NCI-H2171 treated with DMSO at 0.1 percent for 48 hours (cell line): ENCODE measurements at regions not wholly inside any gene's neighbourhood (a gene's known extent, or its start where the extent isn't known, plus 50 kb on each side); places are given as distances from the start of the nearest gene placed in this dataset.

Source experiments
- DNase-seq: peaks from one replicate; lab custom pipeline; 2025; lab: John Stamatoyannopoulos, UW

DNA sequence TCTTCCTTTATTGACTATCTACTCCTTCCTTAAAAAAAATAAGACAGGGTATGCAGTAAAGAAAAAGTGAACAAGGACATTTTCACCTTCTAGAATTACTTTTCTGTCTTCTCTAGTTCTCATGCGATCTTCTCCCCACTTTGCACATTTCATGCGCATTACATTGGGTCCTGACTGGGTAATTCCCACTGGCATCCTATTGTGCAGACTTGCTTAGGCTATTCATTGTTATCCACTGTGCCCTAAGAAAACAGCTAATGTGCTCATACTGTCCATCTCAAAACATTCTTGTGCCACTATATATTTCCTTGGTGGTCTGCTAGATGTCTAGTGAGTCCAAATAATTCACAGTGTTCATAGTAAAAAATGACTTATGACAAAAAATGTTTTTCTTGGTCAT lies 447.4 kb upstream of the ROBO1 start:
- DNase-seq: no peak

DNA sequence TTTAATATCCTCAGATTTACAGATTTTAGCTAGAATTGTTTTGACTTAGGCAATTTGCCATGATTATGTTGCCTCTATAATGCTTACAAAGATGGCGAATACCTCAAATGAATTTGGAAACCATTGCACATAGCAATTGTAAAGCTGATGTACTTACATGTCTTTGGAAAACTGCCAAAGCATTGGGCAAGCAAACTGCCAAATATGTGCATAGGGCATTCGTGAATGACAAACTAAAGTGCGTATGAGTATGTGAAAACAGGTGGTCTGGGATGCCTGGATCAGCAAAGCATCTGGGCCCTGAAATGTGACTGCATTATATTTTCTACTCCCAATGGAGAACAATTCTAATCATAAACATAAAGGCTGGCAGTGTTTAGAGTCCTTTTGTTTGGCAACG lies 445.3 kb upstream of the ROBO1 start:
- peak; percentile 1 for DNase-seq

DNA sequence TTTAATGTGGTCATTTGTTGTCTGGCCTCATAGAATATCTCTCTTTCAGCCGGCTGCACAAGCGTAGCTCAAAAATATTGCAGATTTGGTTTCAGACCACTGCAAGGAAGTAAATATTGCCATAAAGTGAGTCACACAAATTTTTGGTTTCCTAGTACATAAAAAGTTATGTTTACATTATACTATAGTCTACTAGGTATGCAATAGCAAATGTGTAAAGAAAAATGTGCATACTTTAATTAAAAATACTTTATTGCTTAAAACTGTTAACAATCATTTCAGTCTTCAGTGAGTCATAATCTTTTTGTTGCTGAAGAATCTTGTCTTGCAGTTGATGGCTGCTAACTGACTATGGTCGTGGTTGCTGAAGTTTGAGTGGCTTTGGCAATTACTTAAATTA lies 425.1 kb upstream of the ROBO1 start:
- no peak for DNase-seq

DNA sequence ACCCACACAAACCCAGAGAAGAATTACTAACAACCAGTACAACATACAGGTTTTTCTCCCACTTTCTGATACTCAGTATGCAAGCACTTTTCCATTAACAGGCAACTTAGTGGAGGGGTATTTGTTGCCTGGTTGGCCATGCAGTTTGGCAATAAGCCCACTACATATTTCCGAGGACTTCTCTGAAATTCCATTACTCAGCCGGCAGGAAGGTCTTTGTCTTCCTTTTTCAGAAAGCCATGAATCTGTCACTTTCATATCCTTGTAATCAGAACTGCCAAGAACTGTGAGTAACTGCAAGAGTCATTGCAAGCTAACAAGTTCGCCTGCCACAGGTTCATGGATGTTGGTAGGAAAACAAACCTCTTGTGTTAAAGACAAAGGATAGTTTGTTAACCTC lies 422.3 kb upstream of the ROBO1 start:
- no peak for DNase-seq

DNA sequence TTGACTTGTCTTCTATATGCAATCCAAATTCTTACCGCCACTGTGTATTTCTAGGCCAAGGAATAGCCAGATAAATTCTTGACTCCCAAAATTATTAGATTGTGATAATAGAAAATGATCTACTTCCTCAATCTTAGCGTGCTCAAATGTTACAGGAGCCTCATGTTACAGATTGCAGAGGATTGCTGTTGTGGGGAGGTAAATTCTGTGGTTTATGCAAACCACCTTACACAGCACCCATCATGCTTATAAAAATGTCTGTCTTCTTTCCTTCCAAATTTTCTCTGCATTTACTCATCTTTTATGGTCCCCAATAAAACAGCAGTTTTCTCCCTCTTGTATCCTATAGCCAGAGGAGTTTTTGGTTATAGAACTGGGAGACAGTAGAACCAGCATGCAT lies 420.2 kb upstream of the ROBO1 start:
- DNase-seq: no peak

DNA sequence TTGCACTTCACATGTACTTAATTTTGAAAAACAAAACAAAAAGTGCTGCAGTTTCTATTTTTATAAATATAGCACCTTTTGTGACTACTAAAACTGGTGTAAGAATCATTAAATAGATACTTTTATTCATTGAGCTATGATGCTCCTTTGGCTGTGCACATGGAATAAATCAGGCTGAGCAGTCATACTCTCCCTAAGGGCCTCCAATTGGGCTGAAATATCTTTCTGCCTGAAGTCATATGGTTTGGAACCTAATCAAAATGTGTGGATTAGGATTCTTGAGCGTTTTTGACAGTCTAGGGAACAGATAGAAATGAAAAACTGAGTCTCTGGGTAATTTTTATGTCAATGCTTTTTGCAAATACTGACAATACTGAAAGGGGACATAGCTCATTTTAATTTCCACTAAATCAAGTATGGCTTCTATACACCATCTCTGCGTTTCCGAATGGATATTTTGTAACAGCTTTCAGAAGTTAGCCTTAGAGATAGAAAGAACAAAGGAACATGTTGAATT lies 392.2 kb upstream of the ROBO1 start:
- no peak for DNase-seq

DNA sequence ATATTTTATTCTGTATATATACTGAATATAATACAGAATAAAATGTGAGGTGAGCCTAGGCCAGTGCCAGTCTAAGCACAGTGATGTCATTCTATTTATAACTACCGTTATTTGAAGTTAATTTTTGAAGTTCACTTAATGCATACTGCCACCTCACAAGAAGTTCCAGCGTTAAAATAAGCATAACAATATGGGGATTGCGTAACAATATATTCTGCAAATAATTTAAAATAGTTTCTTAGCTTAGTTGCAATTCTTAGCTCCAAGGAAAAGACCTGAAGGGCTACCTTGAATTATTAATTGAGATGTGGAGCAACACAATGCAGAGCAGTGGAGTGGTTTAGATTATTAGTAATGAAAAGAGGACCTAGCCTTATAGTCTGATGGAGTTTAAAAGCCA lies 390.5 kb upstream of the ROBO1 start:
- no peak for DNase-seq

DNA sequence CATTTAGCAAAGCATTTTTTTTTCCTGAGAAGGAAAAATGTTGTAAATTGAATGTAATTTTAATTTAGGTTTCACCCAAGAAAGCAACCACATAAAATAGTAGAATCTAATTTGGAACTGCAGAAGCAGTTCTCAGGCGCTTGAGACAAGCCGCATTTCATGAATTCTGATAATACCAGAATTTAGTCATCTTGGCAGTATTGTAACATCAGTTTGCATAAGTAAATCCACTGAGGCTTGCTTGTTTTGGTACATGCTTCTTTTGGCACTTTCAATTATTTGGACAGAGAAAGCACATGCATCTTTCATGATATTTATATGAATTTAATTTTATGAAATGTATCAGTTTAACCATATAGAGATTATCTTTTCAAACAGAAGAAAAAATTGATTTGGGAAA lies 389.7 kb upstream of the ROBO1 start:
- no peak for DNase-seq

DNA sequence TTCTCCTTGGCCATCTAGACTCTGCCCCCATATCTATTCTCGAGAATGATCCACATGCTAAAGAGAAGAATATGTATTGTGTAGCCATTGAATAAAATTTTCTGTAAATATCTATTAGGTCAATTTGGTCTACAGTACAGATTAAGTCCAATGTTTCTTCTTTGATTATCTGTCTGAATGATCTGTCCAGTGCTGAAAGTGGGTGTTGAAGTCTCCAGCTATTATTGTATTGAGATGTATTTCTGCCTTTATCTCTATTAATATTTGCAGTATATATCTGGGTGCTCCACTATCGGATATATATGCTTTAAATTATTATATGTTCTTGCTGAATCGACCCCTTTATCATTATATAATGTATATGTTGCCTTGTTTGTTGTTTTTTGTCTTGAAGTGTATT lies 384.9 kb upstream of the ROBO1 start:
- DNase-seq: no peak

DNA sequence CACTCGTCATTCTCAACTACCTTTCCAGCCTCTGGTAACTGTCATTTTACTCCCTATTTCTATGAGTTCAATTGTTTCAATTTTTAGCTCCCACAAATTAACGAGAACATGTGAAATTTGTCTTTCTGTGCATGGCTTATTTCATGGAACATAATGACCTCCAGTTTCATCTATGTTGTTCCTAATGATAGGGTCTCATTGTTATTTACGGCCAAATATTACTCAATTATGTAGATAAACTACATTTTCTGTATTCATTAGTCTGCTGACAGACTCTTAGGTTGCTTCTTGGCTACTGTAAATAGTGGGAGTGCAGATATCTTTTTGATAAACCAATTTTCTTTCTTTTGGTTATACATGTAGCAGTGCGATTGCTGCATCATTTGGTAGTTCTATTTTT lies 374.9 kb upstream of the ROBO1 start:
- no peak for DNase-seq

DNA sequence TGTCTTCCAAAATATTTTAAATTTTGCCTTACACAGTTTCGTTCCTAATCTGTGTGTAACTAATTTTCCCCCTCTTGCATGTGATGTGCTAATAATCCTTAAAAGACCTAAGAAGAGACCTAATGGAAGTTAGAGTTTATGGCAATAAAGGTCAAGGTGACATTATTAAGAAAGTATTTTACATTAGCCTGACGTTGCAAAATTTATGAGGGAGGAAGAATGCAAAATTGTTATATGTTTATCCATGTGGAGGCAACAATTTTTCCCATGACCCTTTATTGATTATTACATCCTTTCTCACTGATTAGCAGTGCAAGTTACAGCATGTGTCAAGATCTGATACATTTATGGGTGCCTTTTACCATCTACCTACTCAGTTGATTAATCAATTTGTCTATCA lies 373.8 kb upstream of the ROBO1 start:
- no peak for DNase-seq

DNA sequence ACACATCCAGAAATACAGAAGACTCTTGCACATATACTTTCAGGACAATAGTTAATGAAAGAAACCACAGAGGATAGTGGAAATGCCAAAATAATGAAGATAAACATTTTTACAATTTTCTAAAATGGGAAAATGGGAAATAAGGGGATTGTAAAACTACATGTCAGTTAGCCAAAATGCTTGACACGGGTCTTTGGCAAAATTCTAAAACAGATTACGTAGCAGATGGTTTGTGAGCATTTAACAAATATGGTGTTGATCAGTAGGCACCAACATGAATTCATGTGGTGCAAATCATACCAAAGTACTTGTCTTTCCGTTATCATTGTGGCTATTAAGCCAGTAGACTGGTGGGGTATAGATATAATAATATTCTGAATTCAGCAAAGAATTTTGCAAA lies 348.5 kb upstream of the ROBO1 start:
- DNase-seq: no peak

DNA sequence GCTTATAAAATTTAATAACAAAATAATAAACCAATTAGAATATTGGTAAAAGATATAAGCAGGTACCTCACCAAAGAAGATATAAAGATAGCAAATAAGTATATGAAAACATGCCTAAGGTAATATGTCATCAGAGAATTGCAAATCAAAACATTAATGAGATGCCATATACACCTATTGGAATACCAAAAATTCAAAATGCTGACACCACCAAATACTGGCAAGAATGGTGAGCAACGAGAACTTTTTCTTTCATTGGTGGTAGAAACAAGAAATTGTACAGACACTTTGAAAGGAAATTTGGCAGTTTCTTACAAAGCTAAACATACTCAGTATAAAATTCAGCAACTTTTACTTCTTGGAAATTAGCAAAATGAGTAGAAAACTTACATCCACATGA lies 346.9 kb upstream of the ROBO1 start:
- no peak for DNase-seq

DNA sequence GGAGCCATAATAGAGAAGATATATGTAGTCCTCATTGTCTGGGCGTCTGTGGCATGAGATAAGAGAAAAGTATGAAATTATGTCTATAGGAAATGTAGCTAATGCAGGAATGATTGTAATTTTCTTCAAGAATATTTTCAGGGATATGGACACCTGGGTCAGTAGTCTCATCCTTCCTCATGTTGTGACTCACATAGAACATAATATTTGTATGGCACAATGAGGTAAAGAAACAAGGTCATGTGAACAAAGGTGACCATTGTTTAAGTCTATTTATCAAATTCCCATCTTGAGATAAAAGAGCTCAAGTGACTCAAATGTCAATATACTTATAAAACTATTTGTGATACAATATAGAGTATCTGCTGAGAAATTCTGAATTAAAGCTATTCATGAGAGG lies 345.5 kb upstream of the ROBO1 start:
- no peak for DNase-seq

DNA sequence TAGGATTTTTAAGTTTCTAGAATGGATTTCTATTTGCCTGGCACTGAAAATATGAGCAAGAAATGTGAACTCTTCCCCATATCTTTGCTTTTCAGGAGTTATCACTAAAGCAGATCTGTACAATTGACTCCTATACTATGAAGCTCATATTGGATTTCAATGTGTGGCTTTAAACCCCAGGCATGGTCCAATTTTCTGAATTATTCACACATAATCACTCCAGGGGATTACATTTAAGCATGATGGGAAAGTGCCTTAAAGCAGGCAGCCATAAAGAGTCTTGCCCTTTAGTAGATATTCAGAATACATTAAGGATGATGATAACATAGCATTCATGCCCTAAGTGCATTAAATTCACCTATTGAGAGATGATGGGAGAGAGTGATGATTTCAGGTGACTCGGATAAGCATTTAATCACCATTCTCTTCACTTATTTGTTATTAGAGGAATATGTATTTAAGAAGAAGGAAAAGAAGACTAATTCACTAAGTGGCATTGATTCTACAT lies 331.8 kb upstream of the ROBO1 start:
- DNase-seq: no peak

DNA sequence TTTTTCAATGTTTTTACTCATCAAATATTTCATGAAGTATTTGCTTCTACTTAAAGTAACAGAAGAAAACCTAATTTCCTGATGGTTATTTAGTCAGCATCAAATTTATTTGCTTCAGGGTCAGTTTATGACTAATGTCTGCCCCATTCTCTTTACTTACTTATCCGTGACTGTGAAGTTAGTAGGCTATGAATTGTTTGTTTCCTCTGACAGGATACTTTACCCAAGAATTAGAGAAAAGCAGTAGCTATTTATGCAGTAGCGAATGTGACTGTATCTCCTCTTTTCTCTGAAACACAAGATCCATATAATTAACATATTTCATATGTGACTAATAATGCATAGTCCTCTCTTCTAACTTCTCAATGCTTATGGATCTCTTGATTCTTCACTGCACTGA lies 329.9 kb upstream of the ROBO1 start:
- no peak for DNase-seq

DNA sequence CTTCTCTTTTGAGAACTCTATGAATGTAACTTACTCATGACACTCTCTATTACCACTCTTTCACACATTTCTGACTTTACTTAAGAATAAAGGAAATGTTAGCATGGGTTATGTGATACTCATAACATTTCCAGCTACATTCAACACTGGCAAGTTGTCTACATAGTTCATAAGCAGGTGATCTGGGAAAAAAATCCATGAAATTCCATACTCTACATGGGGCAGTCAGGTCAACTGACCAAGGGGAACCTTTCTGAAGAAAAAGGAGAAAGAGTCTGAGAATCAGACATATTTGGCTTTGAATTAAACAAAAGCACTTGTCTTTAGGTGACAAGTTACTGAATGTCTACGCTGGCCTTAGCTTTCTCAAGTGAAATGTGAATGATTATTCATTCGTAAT lies 329.1 kb upstream of the ROBO1 start:
- no peak for DNase-seq

DNA sequence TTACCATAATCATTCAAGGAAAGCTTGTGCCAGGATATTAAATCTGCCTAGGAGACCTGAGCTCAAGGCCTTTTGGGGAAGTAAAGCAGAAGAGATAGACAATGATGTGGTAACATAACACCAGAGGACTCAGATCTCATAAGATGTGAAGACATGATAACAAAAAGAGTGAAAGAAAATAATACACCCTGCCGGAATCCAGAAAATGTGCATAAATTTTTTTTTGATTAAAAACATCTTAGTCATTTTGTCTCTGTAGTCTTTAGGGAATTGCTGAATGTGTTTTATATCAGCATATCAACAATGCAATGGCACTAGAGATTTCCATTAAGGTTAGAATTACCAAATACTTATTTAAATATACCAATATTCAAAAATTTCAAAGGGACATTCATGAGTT lies 326.8 kb upstream of the ROBO1 start:
- no peak for DNase-seq

DNA sequence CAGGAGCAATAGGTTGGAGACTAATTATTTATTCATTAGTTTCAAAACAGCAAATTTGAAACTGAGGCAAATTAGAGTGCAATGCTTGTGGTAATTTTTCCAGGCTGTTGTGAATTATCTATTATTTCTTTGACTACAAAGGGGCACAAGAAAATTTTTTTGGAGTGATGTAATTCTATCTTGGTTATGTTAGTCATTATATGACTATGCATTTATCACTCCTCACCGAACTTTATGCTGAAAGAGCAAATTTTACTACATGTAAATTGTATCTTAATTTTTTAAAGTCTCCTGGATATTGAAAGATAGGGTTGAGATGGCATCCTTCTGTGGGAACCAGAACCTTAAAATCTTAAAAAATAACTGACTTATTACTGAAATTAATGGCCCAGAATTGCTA lies 320.0 kb upstream of the ROBO1 start:
- DNase-seq: no peak

DNA sequence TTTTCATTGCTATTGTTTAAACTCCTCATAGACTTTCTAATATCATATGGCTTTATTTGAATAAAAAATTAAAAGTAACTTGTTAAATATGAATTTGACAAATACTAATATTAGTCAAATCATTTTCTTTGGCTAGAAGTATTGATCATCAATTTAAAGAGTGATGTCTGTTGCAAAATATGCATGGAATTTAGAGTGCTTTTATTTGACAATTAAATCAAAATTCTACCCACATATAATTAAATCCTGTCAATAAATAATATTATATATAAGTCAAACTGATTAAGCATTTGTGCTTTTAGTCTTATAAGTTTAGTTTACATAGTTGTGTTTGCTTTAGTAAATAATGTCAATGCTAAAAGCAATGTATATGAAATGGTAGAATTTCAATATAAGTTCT lies 318.6 kb upstream of the ROBO1 start:
- no peak for DNase-seq

DNA sequence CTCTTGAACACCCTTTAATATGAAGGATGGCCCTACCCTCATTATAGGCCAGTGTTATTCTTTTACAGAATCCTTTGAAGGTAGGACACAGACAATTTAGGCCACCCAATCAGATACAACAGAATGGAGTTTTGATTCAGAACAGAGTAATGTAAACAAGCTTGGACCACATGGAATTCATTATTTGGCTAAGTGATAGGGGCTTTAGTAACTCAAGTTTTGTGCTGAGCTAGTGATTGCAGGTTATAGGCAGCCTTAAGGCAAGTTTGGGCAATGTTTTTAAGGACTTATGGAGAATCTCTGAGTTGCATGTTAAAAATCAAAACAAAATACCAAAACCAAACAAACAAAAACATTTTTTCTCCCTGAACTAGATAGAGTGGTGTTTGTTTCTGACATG lies 312.1 kb upstream of the ROBO1 start:
- DNase-seq: no peak

DNA sequence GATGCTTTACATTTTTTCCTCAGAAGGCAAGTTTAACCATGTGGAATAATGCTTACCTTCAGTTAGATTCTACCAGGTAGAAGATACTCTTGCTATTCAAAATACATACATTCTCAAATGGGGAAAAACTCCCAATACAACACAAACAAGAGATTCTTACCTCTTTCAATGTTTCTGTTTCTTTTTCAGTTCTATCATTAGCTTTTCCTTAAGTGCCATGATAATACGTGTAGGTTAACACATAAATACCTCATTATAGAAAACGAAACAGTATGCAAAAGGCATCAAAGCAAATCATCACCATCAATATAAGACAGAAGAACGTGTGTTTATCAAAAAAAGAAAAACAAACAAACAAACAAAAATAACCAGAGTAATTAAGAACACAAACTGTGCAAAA lies 300.7 kb upstream of the ROBO1 start:
- DNase-seq: no peak

DNA sequence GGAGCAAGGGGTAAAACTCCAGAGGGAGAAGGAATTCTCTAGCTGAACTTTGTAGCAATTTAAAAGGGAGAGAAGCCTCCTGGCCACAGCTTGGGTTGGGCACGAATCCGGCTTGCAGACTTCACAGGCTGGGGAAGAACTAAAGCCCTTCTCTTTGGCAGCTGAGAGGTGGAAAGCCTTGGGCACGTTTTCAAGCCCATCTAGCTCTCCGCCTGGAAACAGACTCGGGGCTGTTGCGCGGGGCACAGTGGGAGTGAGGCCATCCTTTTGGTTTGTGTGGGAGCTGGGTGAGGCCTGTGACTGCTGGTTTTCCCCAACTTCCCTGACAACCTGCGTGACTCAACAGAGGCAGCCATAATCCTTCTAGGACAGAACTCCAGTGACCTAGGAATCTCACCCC lies 295.7 kb upstream of the ROBO1 start:
- DNase-seq: no peak

DNA sequence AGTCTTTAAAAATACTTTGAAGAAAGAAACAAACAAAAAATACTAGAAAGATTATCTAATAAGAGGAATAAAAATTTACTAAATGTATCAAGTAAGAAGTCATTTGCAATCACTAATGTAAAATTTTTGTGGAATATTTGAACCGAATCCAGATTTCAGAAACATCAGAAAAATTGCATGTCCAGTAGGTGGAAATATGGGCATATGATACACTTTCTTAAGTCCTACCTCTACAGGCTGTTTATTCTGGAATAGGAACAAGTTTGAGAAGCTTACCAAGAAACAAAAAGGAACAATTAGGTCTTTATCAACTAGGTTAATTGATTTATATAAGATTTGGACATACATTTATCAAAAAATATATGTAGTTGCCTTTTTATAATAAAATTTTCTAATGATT lies 292.9 kb upstream of the ROBO1 start:
- DNase-seq: no peak

DNA sequence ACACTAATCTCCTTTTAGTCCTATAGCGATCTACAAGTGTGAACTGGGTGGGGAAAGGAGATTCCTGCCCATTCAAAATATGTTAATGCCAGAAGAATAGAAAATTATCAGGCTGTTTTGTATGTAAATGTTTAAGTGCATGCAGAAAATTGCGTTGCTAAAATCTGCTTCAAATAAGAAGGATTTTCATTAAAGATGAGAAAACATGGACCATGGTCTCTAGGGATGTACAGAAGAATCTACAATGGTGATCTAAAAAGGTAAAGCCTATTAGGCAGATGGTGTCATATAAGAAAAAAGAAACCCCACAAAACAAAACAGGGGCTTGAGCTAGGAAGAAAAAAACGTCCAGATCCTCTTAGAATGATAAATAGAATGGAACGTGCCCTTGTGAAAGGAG lies 287.5 kb upstream of the ROBO1 start:
- no peak for DNase-seq
